Type B pancreatic cell (in vitro differentiated cells): ENCODE measurements at regions not wholly inside any gene's neighbourhood (a gene's known extent, or its start where the extent isn't known, plus 50 kb on each side); places are given as distances from the start of the nearest gene placed in this dataset.
"Not testable (repeated sequence)": the region's sequence is repeated elsewhere in the genome, so short reads cannot be mapped to it uniquely, and the experiment has no call there.

Experiments
- DNase-seq: peaks from one replicate; pipeline ENCODE4 v3.0.0; 2021; ENCODE audit warnings: mixed read lengths; ENCODE audit not compliant: unreplicated experiment; ENCODE audit errors: extremely low spot score
- H3K27ac Mint-ChIP-seq: 2 replicates; pipeline ENCODE4 v1.8.0; 2021; ENCODE audit warnings: mild to moderate bottlenecking, mixed read lengths
- H3K27me3 Mint-ChIP-seq: 2 replicates; pipeline ENCODE4 v1.8.0; 2021; ENCODE audit warnings: mixed read lengths
- H3K36me3 Mint-ChIP-seq: 2 replicates; pipeline ENCODE4 v1.8.0; 2021; ENCODE audit warnings: mixed read lengths
- H3K4me1 Mint-ChIP-seq: one replicate; pipeline ENCODE4 v1.8.0; 2021; ENCODE audit warnings: mixed read lengths; ENCODE audit not compliant: unreplicated experiment
- H3K4me3 Mint-ChIP-seq: 2 replicates; pipeline ENCODE4 v1.8.0; 2021; ENCODE audit warnings: mild to moderate bottlenecking, mixed read lengths
- H3K9me3 Mint-ChIP-seq: 2 replicates; pipeline ENCODE4 v1.8.0; 2021; ENCODE audit warnings: mixed read lengths
- CTCF ChIP-seq: fragments of 200-600 bp; sonication (generic); conservative IDR thresholded peaks from 2 replicates; pipeline ENCODE4 v1.5.0; 2021; ENCODE audit warnings: antibody characterized with exemption, mild to moderate bottlenecking

- H3K36me3 Mint-ChIP-seq = peaks cover 4% of the 10 kb centered on the region
- TF ChIP-seq CTCF = no peak
- H3K27me3 Mint-ChIP-seq = no peaks in the 10 kb centered on the region
- DNase-seq = no peak
- no peaks in the 10 kb centered on the region for H3K4me1 Mint-ChIP-seq
- no peak overlapping the region for H3K27ac Mint-ChIP-seq
- no peak overlapping the region for H3K4me3 Mint-ChIP-seq
- no peaks in the 10 kb centered on the region for H3K9me3 Mint-ChIP-seq
Measured at GRCh38 chr18:65610939-65611338, 139.9 kb upstream of the CDH7 start.

DNA sequence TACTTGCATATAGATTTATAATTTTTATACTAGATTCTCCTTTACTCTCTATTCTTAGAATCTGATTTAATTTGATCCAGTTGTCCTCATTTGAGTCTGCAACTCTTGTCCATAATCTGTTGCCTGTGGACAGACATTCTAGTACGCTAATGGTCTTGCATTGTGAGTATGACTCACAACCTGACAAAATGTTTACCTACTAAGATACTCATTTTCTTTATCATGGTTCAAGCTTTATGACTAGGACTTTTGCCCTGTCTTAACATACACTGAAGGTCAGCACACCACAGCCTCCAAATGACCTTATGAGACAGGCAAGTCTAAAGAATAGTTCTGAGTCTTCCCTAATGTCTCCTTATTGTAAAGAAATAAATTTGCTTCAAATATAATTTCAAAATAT lies 142.3 kb upstream of the CDH7 start:
- no peak for DNase-seq
- Mint-ChIP-seq H3K27me3 (no peaks in the 10 kb centered on the region), H3K27ac (no peak overlapping the region), H3K4me1 (no peaks in the 10 kb centered on the region), H3K36me3 (peaks cover 4% of the 10 kb centered on the region), H3K9me3 (peaks cover 5% of the 10 kb centered on the region), H3K4me3 (no peak overlapping the region)
- no peak for TF ChIP-seq CTCF

DNA sequence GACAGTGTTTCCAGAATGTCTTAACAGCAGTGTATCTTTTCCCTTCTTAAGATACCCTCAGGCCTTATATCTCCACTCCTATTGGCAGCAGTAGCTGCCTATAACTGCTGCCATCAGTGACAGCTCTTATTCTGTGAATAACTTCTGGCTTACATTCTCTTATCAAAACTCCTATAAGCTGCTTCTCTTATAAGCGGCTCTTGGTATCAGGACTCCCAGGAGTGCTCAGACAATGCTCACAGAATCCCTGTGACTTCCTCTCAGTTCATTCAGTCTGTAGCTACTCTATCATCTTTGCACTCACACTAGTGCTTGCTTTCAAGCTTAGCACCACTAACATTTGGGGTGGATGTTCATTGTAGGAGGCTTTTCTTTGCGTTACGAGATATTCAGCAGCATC lies 143.7 kb upstream of the CDH7 start:
- no peak for DNase-seq
- Mint-ChIP-seq H3K27ac (no peak overlapping the region), H3K36me3 (peaks cover 4% of the 10 kb centered on the region), H3K9me3 (peaks cover 5% of the 10 kb centered on the region), H3K4me3 (no peak overlapping the region), H3K27me3 (no peaks in the 10 kb centered on the region), H3K4me1 (no peaks in the 10 kb centered on the region)
- no peak for TF ChIP-seq CTCF

GRCh38 chr18:65606551-65607130 lies 144.2 kb upstream of the CDH7 start:
- H3K36me3 Mint-ChIP-seq = peaks cover 4% of the 10 kb centered on the region
- peaks cover 4% of the 10 kb centered on the region for H3K4me1 Mint-ChIP-seq
- H3K27me3 Mint-ChIP-seq = no peaks in the 10 kb centered on the region
- H3K9me3 Mint-ChIP-seq = peaks cover 5% of the 10 kb centered on the region
- no peak overlapping the region for H3K4me3 Mint-ChIP-seq
- no peak for TF ChIP-seq CTCF
- no peak for DNase-seq
- H3K27ac Mint-ChIP-seq = no peak overlapping the region

- not testable (repeated sequence) for H3K4me3 Mint-ChIP-seq, H3K27me3 Mint-ChIP-seq, H3K4me1 Mint-ChIP-seq, H3K9me3 Mint-ChIP-seq, H3K27ac Mint-ChIP-seq, DNase-seq, H3K36me3 Mint-ChIP-seq
Measured at GRCh38 chr18:65605352-65605751, 145.5 kb upstream of the CDH7 start.

GRCh38 chr18:65601775-65602174 lies 149.0 kb upstream of the CDH7 start:
- H3K4me3 Mint-ChIP-seq = no peak overlapping the region
- H3K27me3 Mint-ChIP-seq = no peaks in the 10 kb centered on the region
- peaks cover 5% of the 10 kb centered on the region for H3K4me1 Mint-ChIP-seq
- no peak for TF ChIP-seq CTCF
- no peak for DNase-seq
- no peak overlapping the region for H3K27ac Mint-ChIP-seq
- H3K9me3 Mint-ChIP-seq = peaks cover 5% of the 10 kb centered on the region
- peaks cover 3% of the 10 kb centered on the region for H3K36me3 Mint-ChIP-seq
